ENCODE measurements at regions not wholly inside any gene's neighbourhood (a gene's known extent, or its start where the extent isn't known, plus 50 kb on each side); places are given as distances from the start of the nearest gene placed in this dataset.

DNA sequence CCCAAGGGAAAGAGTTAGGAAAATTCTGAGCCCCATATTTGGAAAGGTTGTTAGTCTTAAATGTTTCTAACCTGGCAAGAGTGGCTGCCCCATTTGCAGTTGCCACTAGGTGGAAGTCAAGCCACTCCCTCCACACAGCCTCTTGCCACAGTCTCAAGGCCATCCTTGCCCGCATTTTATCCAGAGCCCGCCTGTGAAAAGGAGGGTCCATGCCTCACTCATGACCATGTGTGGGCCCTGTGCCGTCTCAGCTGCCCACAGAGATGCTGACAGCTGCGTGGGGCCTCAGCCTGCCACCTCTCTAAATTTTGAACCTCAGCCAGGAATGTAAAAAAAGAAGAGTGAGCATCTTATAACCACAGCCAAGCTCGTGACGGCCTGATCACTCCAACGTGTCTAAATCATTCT, 201.5 kb upstream of the FAM241A start:
- TF ChIP-seq, protein P1, sequence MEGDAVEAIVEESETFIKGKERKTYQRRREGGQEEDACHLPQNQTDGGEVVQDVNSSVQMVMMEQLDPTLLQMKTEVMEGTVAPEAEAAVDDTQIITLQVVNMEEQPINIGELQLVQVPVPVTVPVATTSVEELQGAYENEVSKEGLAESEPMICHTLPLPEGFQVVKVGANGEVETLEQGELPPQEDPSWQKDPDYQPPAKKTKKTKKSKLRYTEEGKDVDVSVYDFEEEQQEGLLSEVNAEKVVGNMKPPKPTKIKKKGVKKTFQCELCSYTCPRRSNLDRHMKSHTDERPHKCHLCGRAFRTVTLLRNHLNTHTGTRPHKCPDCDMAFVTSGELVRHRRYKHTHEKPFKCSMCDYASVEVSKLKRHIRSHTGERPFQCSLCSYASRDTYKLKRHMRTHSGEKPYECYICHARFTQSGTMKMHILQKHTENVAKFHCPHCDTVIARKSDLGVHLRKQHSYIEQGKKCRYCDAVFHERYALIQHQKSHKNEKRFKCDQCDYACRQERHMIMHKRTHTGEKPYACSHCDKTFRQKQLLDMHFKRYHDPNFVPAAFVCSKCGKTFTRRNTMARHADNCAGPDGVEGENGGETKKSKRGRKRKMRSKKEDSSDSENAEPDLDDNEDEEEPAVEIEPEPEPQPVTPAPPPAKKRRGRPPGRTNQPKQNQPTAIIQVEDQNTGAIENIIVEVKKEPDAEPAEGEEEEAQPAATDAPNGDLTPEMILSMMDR (IDR thresholded peaks at IDR 0.05): peak; percentile 48
- intact Hi-C loops (cut with DNase I, micrococcal nuclease): loop anchor here in 1 of 2 donors (5.0 kb wide), 1 partner anchor 89 kb away; no protein-coding TSS in a partner anchor
- peak in 2 of 3 donors; percentile 64 to 72 for DNase-seq
- no peaks in the 10 kb centered on the region for H3K9me3 ChIP-seq
- no peaks in the 10 kb centered on the region for H3K4me1 ChIP-seq (ENCODE audit: low read depth)
- H3K4me3 ChIP-seq: no peak overlapping the region
- no peaks in the 10 kb centered on the region for H3K36me3 ChIP-seq (ENCODE audit: low read depth)
- ATAC-seq: peak; percentile 91

- DNase-seq (no peak), ATAC-seq (no peak)
- Histone ChIP-seq H3K9me3 (no peaks in the 10 kb centered on the region), H3K4me1 (ENCODE audit: low read depth) (no peaks in the 10 kb centered on the region), H3K36me3 (ENCODE audit: low read depth) (no peaks in the 10 kb centered on the region), H3K4me3 (no peak overlapping the region)
- intact Hi-C loops (cut with DNase I, micrococcal nuclease): no loop called here
- TF ChIP-seq, protein P1 (IDR thresholded peaks at IDR 0.05): no peak
These were observed 200.2 kb upstream of the FAM241A start for GRCh38 chr4:111945014-111945413.

- Histone ChIP-seq H3K36me3 (ENCODE audit: low read depth) (no peaks in the 10 kb centered on the region), H3K9me3 (no peaks in the 10 kb centered on the region), H3K4me1 (ENCODE audit: low read depth) (no peaks in the 10 kb centered on the region), H3K4me3 (no peak overlapping the region)
- TF ChIP-seq, protein P1 (IDR thresholded peaks at IDR 0.05): no peak
- intact Hi-C loops (cut with DNase I, micrococcal nuclease): no loop called here
- ATAC-seq: no peak
- no peak for DNase-seq
These were observed 198.5 kb upstream of the FAM241A start for GRCh38 chr4:111946800-111947199.

GRCh38 chr4:111952688-111953087, 192.6 kb upstream of the FAM241A start:
- Histone ChIP-seq H3K36me3 (ENCODE audit: low read depth) (no peaks in the 10 kb centered on the region), H3K9me3 (no peaks in the 10 kb centered on the region), H3K4me3 (no peak overlapping the region), H3K4me1 (ENCODE audit: low read depth) (no peaks in the 10 kb centered on the region)
- intact Hi-C loops (cut with DNase I, micrococcal nuclease): no loop called here
- DNase-seq (no peak), ATAC-seq (no peak)
- TF ChIP-seq, protein P1 (IDR thresholded peaks at IDR 0.05): no peak

DNA sequence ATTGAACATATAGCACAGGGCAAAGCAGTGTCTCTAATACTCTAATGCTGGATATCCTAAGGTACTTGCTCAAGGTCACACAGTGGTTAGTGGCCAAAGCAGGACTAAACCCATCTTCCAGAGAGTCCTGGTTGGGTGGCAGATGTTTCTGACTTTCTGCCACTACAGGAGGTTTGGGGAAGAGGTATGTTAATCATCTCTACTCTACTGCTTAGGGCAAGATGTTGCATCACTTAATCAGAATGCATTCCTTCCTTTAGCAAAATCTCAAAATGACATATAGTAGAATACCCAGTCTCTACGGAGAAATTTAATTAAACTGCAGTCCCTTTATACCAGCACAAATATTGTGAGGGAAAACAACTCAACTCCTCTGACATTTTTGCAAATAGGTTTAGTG, 190.7 kb upstream of the FAM241A start:
- H3K9me3 ChIP-seq: no peaks in the 10 kb centered on the region
- intact Hi-C loops (cut with DNase I, micrococcal nuclease): no loop called here
- H3K36me3 ChIP-seq (ENCODE audit: low read depth): no peaks in the 10 kb centered on the region
- no peak overlapping the region for H3K4me3 ChIP-seq
- DNase-seq (no peak), ATAC-seq (no peak)
- TF ChIP-seq, protein P1 (IDR thresholded peaks at IDR 0.05): no peak
- H3K4me1 ChIP-seq (ENCODE audit: low read depth): no peaks in the 10 kb centered on the region

DNA sequence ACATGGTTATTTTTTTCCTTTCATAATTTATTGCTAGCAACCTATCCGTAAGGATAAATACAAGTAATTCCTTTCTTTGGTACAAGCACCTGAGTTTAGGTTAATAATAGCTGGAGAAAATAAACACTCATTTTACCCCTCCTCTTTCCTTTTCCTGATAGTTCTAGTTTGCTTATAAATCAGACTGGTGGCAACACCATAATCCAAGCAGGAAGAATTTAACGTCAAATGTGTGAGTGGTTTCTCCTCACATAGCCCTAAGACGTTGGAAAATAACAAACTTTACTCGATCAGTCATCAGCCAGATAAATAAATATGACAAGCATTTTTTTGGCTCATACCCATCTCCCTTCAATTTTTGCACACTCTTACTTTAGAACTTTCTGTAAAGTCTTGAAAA, 190.3 kb upstream of the FAM241A start:
- TF ChIP-seq, protein P1 (IDR thresholded peaks at IDR 0.05): no peak
- no peaks in the 10 kb centered on the region for H3K9me3 ChIP-seq
- H3K36me3 ChIP-seq (ENCODE audit: low read depth): no peaks in the 10 kb centered on the region
- ATAC-seq (no peak), DNase-seq (no peak)
- H3K4me1 ChIP-seq (ENCODE audit: low read depth): no peaks in the 10 kb centered on the region
- H3K4me3 ChIP-seq: no peak overlapping the region
- intact Hi-C loops (cut with DNase I, micrococcal nuclease): no loop called here

Data from mucosa of descending colon (tissue), 3 donors.